Heart left ventricle (tissue), 16 donors: ENCODE measurements at regions not wholly inside any gene's neighbourhood (a gene's known extent, or its start where the extent isn't known, plus 50 kb on each side); places are given as distances from the start of the nearest gene placed in this dataset.

Experiments used
- ATAC-seq, 4 donors: fragments of 200-7000 bp; cut with Tn5 transposase; one replicate each; pipeline ENCODE4 v1.9.1; 2020 to 2022; ENCODE audit warnings: moderate library complexity in 4 of 4, mild to moderate bottlenecking in 3 of 4, moderate number of reproducible peaks in 1 of 4
- DNase-seq, 5 donors: peaks; one replicate each; pipeline ENCODE4 v3.0.0-alpha.2; 2020
- H3K27ac ChIP-seq, 12 donors: fragments of 200-600 bp; sonication (generic) in 4 of 12; one replicate each; pipeline versions ENCODE4 v1.5.0 to v1.8.0; 2016 to 2022; ENCODE audit warnings: mild to moderate bottlenecking in 2 of 12
- H3K27me3 ChIP-seq, 9 donors: fragments of 200-600 bp; sonication (generic) in 2 of 9; one replicate each; pipeline versions ENCODE4 v1.5.1 to v1.8.0; 2016 to 2022; ENCODE audit warnings: mild to moderate bottlenecking in 3 of 9
- H3K36me3 ChIP-seq, 9 donors: fragments of 200-600 bp; sonication (generic) in 2 of 9; one replicate each; pipeline versions ENCODE4 v1.5.0 to v1.8.0; 2018 to 2022; ENCODE audit warnings: mild to moderate bottlenecking in 2 of 9
- H3K4me1 ChIP-seq, 12 donors: fragments of 200-600 bp; sonication (generic) in 4 of 12; one replicate each; pipeline versions ENCODE4 v1.5.0 to v1.8.0; 2016 to 2022; ENCODE audit warnings: mild to moderate bottlenecking in 3 of 12
- H3K4me3 ChIP-seq, 12 donors: fragments of 200-600 bp; sonication (generic) in 4 of 12; one replicate each; pipeline versions ENCODE4 v1.5.0 to v1.8.0; 2017 to 2022; ENCODE audit warnings: mild to moderate bottlenecking in 9 of 12, moderate library complexity in 4 of 12
- H3K9me3 ChIP-seq, 12 donors: fragments of 200-600 bp; sonication (generic) in 4 of 12; one replicate each; pipeline versions ENCODE4 v1.5.0 to v1.8.0; 2016 to 2022; ENCODE audit warnings: mild to moderate bottlenecking in 1 of 12
- POLR2A ChIP-seq, 2 donors: fragments of 450-650 bp; IDR thresholded peaks; one replicate each; pipeline ENCODE4 v1.6.1; 2017; ENCODE audit warnings: antibody characterized with exemption in 2 of 2, mild to moderate bottlenecking in 2 of 2, moderate library complexity in 2 of 2
- WGBS, 4 donors: extraction: QIAGEN DNeasy Blood & Tissue Kit in 2 of 4; methylation state at CpG; one replicate each; pipeline versions ENCODE4 v1.1.5 to v1.1.7; 2013 to 2018; 5-methylcytosine and 5-hydroxymethylcytosine counted together
- intact Hi-C, 10 donors: fragments of 100-400 bp; cut with DNase I; formaldehyde crosslinking; loops; one replicate each; pipeline versions ENCODE4 v1.11.1 to v1.14.2; 2022
- TF ChIP-seq, protein P1 (sequence below), 12 donors: fragments of 200-600 bp; sonication (generic) in 4 of 12; IDR thresholded peaks; one replicate each; pipeline versions ENCODE4 v1.5.0 to v1.8.0; 2018 to 2022; ENCODE audit warnings: antibody characterized with exemption in 12 of 12, mild to moderate bottlenecking in 5 of 12
- donor health status: ischemic (EF 13 %, LVEDD 7.1; RV severe dilation, severe dysfunction).
- donor health status: healthy with polysubstance abuse.
- donor health status: DM: no; HTN: yes; CAD: no.
- donor health status: DM: no; HTN: no; CAD: no.
- donor health status: ischemic (EF 25% LVEDD 6.9; RV normal size, moderate dysfunction).
- donor health status: ischemic (EF 25% LVEDD 5.7; RV mildly dilated, moderate dysfunction).
- donor health status: healthy.
- donor health status: DM: yes; HTN: yes; CAD: no.
- donor health status: ischemic (EF 35%, LVEDD 5.7; RV mildly dilated, moderate dysfunction).
- donor health status: nonischemic (EF 11% LVEDD 7.7; RV severe dilation, severe dysfunction).
- donor health status: DM: yes; HTN: yes; CAD: no.
- donor health status: PGD.
- donor health status: ischemic (EF 29% LVEDD 5.4; RV normal size, mild dysfunction).
- donor health status: nonischemic (EF 23%, LVEDD 6.1; RV moderate dilation, normal function).

DNA sequence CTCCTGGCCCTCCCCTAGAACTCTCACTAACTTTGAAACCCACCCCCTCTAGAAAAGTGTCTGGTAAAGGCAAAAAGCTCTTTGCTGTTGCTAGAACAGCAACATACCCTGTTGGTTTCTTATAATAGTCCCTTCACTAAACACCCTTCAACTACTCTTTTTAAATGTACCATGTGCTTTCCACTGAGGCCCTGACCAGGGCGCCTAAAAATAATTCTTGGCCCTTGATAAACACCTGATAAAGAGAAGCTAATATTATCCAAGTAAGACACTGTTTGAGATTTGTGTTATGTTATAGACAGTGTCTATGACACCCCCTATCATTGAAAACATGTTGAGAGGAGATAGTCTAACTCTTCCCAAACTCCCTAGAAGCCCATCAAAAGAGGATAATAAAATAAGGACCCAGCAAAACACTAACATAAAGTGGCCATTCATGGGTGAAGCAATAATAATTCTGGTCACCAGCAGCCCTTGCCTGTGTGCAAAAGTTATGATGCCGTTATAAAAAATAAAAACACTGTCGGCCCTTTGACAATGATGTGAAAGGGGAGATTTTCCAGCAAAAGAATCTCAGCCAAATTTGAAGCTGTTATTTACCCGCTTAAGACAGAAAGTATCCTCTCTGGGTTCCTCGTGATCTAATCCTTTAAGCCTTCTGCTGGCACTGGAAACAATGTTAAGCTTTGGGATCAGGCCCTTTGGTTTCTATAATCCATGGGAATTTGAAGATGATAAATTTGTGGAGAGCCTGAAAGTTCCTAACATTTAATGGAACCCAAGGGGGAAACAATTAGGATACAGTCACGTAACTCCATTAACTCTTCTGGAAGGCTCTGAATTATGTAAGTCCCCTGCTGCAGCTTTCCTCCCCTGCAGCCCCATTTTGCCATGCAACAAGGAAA, 122.6 kb upstream of the PLCB4 start:
- H3K27me3 ChIP-seq, result no peaks in the 10 kb centered on the region
- no peaks in the 10 kb centered on the region for H3K36me3 ChIP-seq
- peak overlapping the region in 10 of 12 donors; percentile 21 to 59 (median 44) for H3K27ac ChIP-seq
- intact Hi-C loops, result loop anchor here in 3 of 10 donors (5.0 to 10.0 kb wide), 2 partner anchors 89 to 91 kb away; no protein-coding TSS in a partner anchor
- DNase-seq, result no peak
- H3K9me3 ChIP-seq, result no peaks in the 10 kb centered on the region
- no peak for TF ChIP-seq POLR2A (IDR thresholded peaks at IDR 0.05)
- TF ChIP-seq, protein P1, sequence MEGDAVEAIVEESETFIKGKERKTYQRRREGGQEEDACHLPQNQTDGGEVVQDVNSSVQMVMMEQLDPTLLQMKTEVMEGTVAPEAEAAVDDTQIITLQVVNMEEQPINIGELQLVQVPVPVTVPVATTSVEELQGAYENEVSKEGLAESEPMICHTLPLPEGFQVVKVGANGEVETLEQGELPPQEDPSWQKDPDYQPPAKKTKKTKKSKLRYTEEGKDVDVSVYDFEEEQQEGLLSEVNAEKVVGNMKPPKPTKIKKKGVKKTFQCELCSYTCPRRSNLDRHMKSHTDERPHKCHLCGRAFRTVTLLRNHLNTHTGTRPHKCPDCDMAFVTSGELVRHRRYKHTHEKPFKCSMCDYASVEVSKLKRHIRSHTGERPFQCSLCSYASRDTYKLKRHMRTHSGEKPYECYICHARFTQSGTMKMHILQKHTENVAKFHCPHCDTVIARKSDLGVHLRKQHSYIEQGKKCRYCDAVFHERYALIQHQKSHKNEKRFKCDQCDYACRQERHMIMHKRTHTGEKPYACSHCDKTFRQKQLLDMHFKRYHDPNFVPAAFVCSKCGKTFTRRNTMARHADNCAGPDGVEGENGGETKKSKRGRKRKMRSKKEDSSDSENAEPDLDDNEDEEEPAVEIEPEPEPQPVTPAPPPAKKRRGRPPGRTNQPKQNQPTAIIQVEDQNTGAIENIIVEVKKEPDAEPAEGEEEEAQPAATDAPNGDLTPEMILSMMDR (IDR thresholded peaks at IDR 0.05), result no peak
- peak; percentile 59 to 86 (median 74) for ATAC-seq
- H3K4me1 ChIP-seq, result peaks cover 0 to 35% (median 22%) of the 10 kb centered on the region in 12 donors
- no peak overlapping the region for H3K4me3 ChIP-seq
- 36 to 46% (median 42%) methylated on average over 6 of the region's 6 CpGs for WGBS, 4 donors

DNA sequence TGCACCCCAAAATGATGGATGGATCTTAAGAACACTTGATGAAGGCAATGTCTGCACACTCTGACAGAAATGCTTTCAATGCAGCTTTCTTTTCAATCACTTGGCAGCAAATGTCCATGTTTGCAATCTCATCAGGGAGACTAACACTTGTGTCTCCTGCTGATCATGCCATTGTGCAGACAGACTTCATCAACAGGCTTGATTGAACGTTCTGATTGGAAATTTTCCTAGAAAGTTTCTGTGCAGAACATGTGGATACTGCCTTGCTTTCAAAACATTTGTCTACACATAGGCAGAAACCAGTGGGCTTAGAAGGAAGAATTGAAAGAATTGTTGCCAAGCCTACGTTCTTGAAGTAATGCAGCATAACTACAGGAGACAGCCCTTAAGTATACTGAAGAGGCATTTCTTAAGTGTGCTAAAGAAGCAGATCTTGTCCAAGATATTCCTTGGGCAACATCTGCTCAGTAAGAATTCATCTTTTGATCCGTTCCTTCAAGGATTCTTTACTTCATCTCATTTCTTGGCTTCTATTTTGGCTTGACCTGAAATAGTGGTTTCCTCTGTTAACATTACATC, 120.4 kb upstream of the PLCB4 start:
- Histone ChIP-seq H3K4me3 (no peak overlapping the region), H3K9me3 (no peaks in the 10 kb centered on the region), H3K4me1 (peaks cover 0 to 32% (median 21%) of the 10 kb centered on the region in 12 donors), H3K27me3 (no peaks in the 10 kb centered on the region), H3K27ac (no peak overlapping the region), H3K36me3 (no peaks in the 10 kb centered on the region)
- TF ChIP-seq POLR2A (IDR thresholded peaks at IDR 0.05), result no peak
- TF ChIP-seq, protein P1 (IDR thresholded peaks at IDR 0.05), result no peak
- no peak for DNase-seq
- WGBS, 4 donors, result 69 to 77% (median 74%) methylated on average over 3 of the region's 3 CpGs
- intact Hi-C loops, result loop anchor here in 3 of 10 donors (5.0 to 10.0 kb wide), 2 partner anchors 91 to 94 kb away; no protein-coding TSS in a partner anchor
- ATAC-seq, result no peak

DNA sequence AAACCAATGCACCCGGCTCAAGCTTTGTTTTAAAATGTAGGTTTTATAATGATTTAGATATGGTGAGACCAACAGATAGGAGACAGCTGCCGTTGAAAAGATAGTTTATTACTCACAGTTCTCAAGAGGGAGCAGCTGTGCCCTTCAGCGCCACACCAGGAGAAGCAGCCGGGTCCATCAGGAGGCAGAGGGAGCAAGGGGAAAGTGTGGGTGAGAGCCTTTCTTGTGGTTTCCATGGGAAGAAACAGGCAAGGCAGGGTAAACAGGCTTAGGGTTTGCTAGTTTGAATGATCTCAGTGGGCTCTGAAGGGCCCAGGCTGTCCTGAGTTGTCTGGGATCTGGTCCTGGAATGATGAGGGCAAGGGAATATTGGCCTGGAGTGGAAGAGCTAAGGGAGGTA, 117.7 kb upstream of the PLCB4 start:
- TF ChIP-seq, protein P1 (IDR thresholded peaks at IDR 0.05), result no peak
- TF ChIP-seq POLR2A (IDR thresholded peaks at IDR 0.05), result no peak
- ATAC-seq (no peak), DNase-seq (no peak)
- intact Hi-C loops, result no loop called here
- H3K27me3 ChIP-seq, result no peaks in the 10 kb centered on the region
- H3K9me3 ChIP-seq, result peaks cover 0 to 6% (median 0%) of the 10 kb centered on the region in 12 donors
- no peak overlapping the region for H3K27ac ChIP-seq
- 95 to 97% (median 96%) methylated on average over 4 of the region's 4 CpGs for WGBS, 4 donors
- H3K4me1 ChIP-seq, result peaks cover 0 to 21% (median 9%) of the 10 kb centered on the region in 12 donors
- H3K36me3 ChIP-seq, result no peaks in the 10 kb centered on the region
- no peak overlapping the region for H3K4me3 ChIP-seq

DNA sequence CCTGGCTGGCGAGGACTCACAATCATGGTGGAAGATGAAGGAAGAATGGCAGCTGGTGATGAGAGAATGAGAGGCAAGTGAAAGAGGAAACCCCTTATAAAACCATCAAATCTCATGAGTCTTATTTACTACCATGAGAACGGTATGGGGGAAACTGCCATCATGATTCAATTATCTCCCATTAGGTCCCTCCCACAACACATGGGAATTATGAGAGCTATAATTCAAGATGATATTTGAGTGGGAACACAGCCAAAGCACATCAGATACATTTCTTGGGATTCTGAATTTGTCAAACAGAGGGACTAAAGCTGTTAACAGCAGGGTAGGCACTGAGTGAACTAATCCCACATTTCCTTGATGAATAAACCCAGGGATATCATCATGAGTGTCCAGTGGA, 116.2 kb upstream of the PLCB4 start:
- Histone ChIP-seq H3K27ac (no peak overlapping the region), H3K36me3 (no peaks in the 10 kb centered on the region), H3K4me3 (no peak overlapping the region), H3K4me1 (peaks cover 0 to 10% (median 0%) of the 10 kb centered on the region in 12 donors), H3K9me3 (peaks cover 0 to 6% (median 0%) of the 10 kb centered on the region in 12 donors), H3K27me3 (no peaks in the 10 kb centered on the region)
- no peak for DNase-seq
- TF ChIP-seq, protein P1 (IDR thresholded peaks at IDR 0.05), result no peak
- TF ChIP-seq POLR2A (IDR thresholded peaks at IDR 0.05), result no peak
- intact Hi-C loops, result no loop called here
- no peak for ATAC-seq
- 70 to 79% (median 74%) methylated on average over 2 of the region's 2 CpGs for WGBS, 4 donors
